ENCODE measurements at regions not wholly inside any gene's neighbourhood (a gene's known extent, or its start where the extent isn't known, plus 50 kb on each side); places are given as distances from the start of the nearest gene placed in this dataset.

GRCh38 chr11:44468345-44468988 is 97.0 kb upstream of the CD82 start:
- TF ChIP-seq CTCF (IDR thresholded peaks at IDR 0.05) = no peak
- no peak for TF ChIP-seq POLR2A (IDR thresholded peaks at IDR 0.05)

All from uterus (tissue), 2 donors.